K562 (cell line): ENCODE measurements at regions not wholly inside any gene's neighbourhood (a gene's known extent, or its start where the extent isn't known, plus 50 kb on each side); places are given as distances from the start of the nearest gene placed in this dataset.

ENCODE experiments used
- ATAC-seq: fragments of 200-7000 bp; cut with Tn5 transposase; 3 replicates; pipeline ENCODE4 v1.9.1; 2020; ENCODE audit warnings: moderate library complexity
- BruUV-seq: library from RNA; stranded (reverse); fragments of 400-500 nt; replicated peaks from 2 replicates; lab custom pipeline; 2021; lab: Mats Ljungman, UMichigan
- CTCF ChIA-PET: fragments of 300-600 bp; formaldehyde crosslinking; extraction: SDS; loops from one replicate; lab custom pipeline; 2021; ENCODE audit warnings: low intra/inter-chr PET ratio; lab: Yijun Ruan, JAX
- POLR2A ChIA-PET: fragments of 300-600, 350-650 bp; sonication (Branson Sonifier 250); formaldehyde crosslinking; extraction: SDS; loops from one replicate; lab custom pipeline; 2021; ENCODE audit warnings: antibody characterized with exemption, inconsistent platforms; lab: Yijun Ruan, JAX
- DNase-seq, 4 experiments: peaks; one replicate each; pipeline versions ENCODE4 v3.0.0 to v3.0.0-alpha.2; 2011 to 2018; ENCODE audit warnings: low spot score in 3 of 4, mixed read lengths in 3 of 4; ENCODE audit errors: extremely low read depth in 1 of 4
- FAIRE-seq: peaks from 2 replicates; lab custom pipeline; 2011; peaks lifted over from hg19 to GRCh38; lab: Jason Lieb, UNC
- H2AFZ ChIP-seq: 2 replicates; pipeline ENCODE4 v1.6.0; 2011; ENCODE audit warnings: low read depth, low read length, control low read depth, inconsistent platforms
- H3K27ac ChIP-seq: fragments of 200-600 bp; 3 replicates; pipeline ENCODE4 v1.8.0; 2011; ENCODE audit warnings: low read depth, mild to moderate bottlenecking, control low read depth, inconsistent platforms, low read length, moderate library complexity, mixed read lengths; ENCODE audit errors: extremely low read depth
- H3K27me3 ChIP-seq, 2 experiments: fragments of 300-600 bp in 1 of 2; 2 replicates in 1 of 2; 3 replicates in 1 of 2; pipeline versions ENCODE4 v1.6.0 to v1.8.0; 2011; ENCODE audit warnings: inconsistent platforms in 2 of 2, low read length in 2 of 2, mild to moderate bottlenecking in 1 of 2, mixed read lengths in 1 of 2, moderate library complexity in 1 of 2; ENCODE audit not compliant: control insufficient read depth in 2 of 2, insufficient read depth in 2 of 2
- H3K36me3 ChIP-seq: fragments of 300-600 bp; 3 replicates; pipeline ENCODE4 v1.8.0; 2011; ENCODE audit warnings: mild to moderate bottlenecking, low read length, inconsistent platforms; ENCODE audit not compliant: control insufficient read depth, insufficient read depth
- H3K4me1 ChIP-seq, 2 experiments: fragments of 200-600 bp in 1 of 2; replicated peaks in 1 of 2; 2 replicates in 1 of 2; 3 replicates in 1 of 2; pipeline versions ENCODE4 v1.5.1 to v1.8.0; 2011; ENCODE audit warnings: inconsistent platforms in 2 of 2, low read length in 2 of 2, mild to moderate bottlenecking in 1 of 2, mixed read lengths in 1 of 2, moderate library complexity in 1 of 2; ENCODE audit not compliant: control insufficient read depth in 2 of 2, insufficient read depth in 2 of 2
- H3K4me2 ChIP-seq: 2 replicates; pipeline ENCODE4 v1.6.1; 2011; ENCODE audit warnings: low read length, control low read depth, inconsistent platforms, mixed read lengths; ENCODE audit not compliant: insufficient read depth
- H3K4me3 ChIP-seq: fragments of 200-600 bp; sonication (generic), shearing (Covaris generic); 2 replicates; pipeline ENCODE4 v1.5.1; 2016; ENCODE audit warnings: control low read depth, inconsistent platforms
- H3K79me2 ChIP-seq: fragments of 200-600 bp; 3 replicates; pipeline ENCODE4 v1.8.0; 2011; ENCODE audit warnings: low read length, inconsistent platforms; ENCODE audit not compliant: control insufficient read depth, insufficient read depth
- H3K9ac ChIP-seq, 2 experiments: 2 replicates each; pipeline versions ENCODE4 v1.6.0 to v1.6.1; 2011; ENCODE audit warnings: low read depth in 2 of 2, low read length in 2 of 2, control low read depth in 1 of 2, inconsistent platforms in 1 of 2, mild to moderate bottlenecking in 1 of 2, mixed read lengths in 1 of 2; ENCODE audit not compliant: insufficient read depth in 1 of 2
- H3K9me1 ChIP-seq: one replicate; pipeline ENCODE4 v1.6.0; 2011; ENCODE audit warnings: inconsistent platforms, mild to moderate bottlenecking, low read length, moderate library complexity; ENCODE audit not compliant: control insufficient read depth, insufficient read depth
- H3K9me3 ChIP-seq: replicated peaks from 2 replicates; pipeline ENCODE4 v1.5.1; 2011; ENCODE audit warnings: low read depth, low read length, inconsistent platforms; ENCODE audit not compliant: control insufficient read depth, insufficient read depth
- H4K20me1 ChIP-seq: replicated peaks from 2 replicates; pipeline ENCODE4 v1.6.1; 2011; ENCODE audit warnings: low read length, inconsistent platforms, mixed read lengths; ENCODE audit not compliant: control insufficient read depth, insufficient read depth
- CHCHD3 ChIP-seq: fragments of 250-450 bp; sonication (Bioruptor Pico); IDR thresholded peaks from 2 replicates; pipeline ENCODE4 v2.1.2; 2022; ENCODE audit warnings: mild to moderate bottlenecking
- CHD2 ChIP-seq: IDR thresholded peaks from 2 replicates; pipeline ENCODE4 v1.6.1; 2011; ENCODE audit warnings: low read depth, low read length
- RBM17 ChIP-seq: fragments of 200-400 bp; formaldehyde crosslinking; IDR thresholded peaks from 2 replicates; pipeline ENCODE4 v1.6.1; 2017; ENCODE audit warnings: low read depth, mild to moderate bottlenecking, low read length, borderline replicate concordance
- SIN3B ChIP-seq: fragments of 450-650 bp; IDR thresholded peaks from 2 replicates; pipeline ENCODE4 v1.6.1; 2017; ENCODE audit warnings: low read depth, mild to moderate bottlenecking, moderate library complexity
- SMARCC2 ChIP-seq: fragments of 450-650 bp; IDR thresholded peaks from 2 replicates; pipeline ENCODE4 v1.6.1; 2017; ENCODE audit warnings: antibody characterized with exemption, moderate library complexity, mild to moderate bottlenecking, low read depth
- UBTF ChIP-seq, 2 experiments: IDR thresholded peaks; 2 replicates each; pipeline ENCODE4 v1.6.1; 2012; ENCODE audit warnings: improper control_type of control experiment in 2 of 2, low read depth in 2 of 2, low read length in 2 of 2, borderline replicate concordance in 1 of 2
- ZBTB9 ChIP-seq: fragments of 450-650 bp; formaldehyde crosslinking; IDR thresholded peaks from 2 replicates; pipeline ENCODE4 v1.4.0; 2020; ENCODE audit warnings: mild to moderate bottlenecking, moderate library complexity
- ZNF436 ChIP-seq: fragments of 250-450, 450-650 bp; sonication (Bioruptor Pico); formaldehyde crosslinking; IDR thresholded peaks from 2 replicates; pipeline ENCODE4 v1.7.0; 2020; ENCODE audit warnings: mild to moderate bottlenecking
- WGBS: fragments of 100-300 bp; shearing (Covaris generic); methylation state at CpG from one replicate; pipeline ENCODE4 v1.1.6; 2016; ENCODE audit warnings: low coverage, mixed read lengths; ENCODE audit not compliant: insufficient coverage; ENCODE audit errors: missing lambda C conversion rate; 5-methylcytosine and 5-hydroxymethylcytosine counted together
- in situ Hi-C: fragments of 300-500 bp; cut with MboI; formaldehyde crosslinking; loops from 4 replicates; pipeline ENCODE4 v1.15.0; 2018; ENCODE audit warnings: inconsistent platforms, mixed read lengths
- intact Hi-C: fragments of 100-400 bp; cut with micrococcal nuclease; formaldehyde crosslinking; loops from 2 replicates; pipeline ENCODE4 v1.14.2; 2022

- Histone ChIP-seq H3K4me2 (no peak overlapping the region), H3K79me2 (no peaks in the 10 kb centered on the region), H2AFZ (no peak overlapping the region), H3K36me3 (no peaks in the 10 kb centered on the region), H3K27ac (no peak overlapping the region), H3K4me3 (no peak overlapping the region), H3K27me3 (peaks cover 21 to 28% of the 10 kb centered on the region in 2 experiments), H3K9me1 (no peaks in the 10 kb centered on the region), H4K20me1 (no peaks in the 10 kb centered on the region), H3K9me3 (no peaks in the 10 kb centered on the region), H3K9ac (no peak overlapping the region; a peak in 1 of 4 replicates), H3K4me1 (no peaks in the 10 kb centered on the region)
- CTCF ChIA-PET, result no interaction called here
- ATAC-seq (peak; percentile 51), FAIRE-seq (no peak), DNase-seq (no peak)
- 3% methylated on average over 14 of the region's 14 CpGs for WGBS
- POLR2A ChIA-PET, result interaction anchor here (0.6 to 0.7 kb wide), 3 partner anchors 11 to 350 kb away, joined by 3 read pairs; no protein-coding TSS in a partner anchor
- intact Hi-C loops, result no loop called here
- no TSS peak for BruUV-seq
- in situ Hi-C loops, result no loop called here
- no peak for TF ChIP-seq CHD2
- no peak for TF ChIP-seq ZBTB9 (CRISPR knock-in tag)
- no peak for TF ChIP-seq RBM17
- TF ChIP-seq ZNF436 (CRISPR knock-in tag), result no peak
- TF ChIP-seq CHCHD3 (CRISPR knock-in tag), result no peak
- TF ChIP-seq UBTF (IDR thresholded peaks at IDR 0.05; ENCODE audit: borderline replicate concordance in 1 of 2, low read depth in 2 of 2, low read length in 2 of 2), result no peak
- no peak for TF ChIP-seq SIN3B
- no peak for TF ChIP-seq SMARCC2
Observed at GRCh38 chr18:8536922-8537321, 72.3 kb upstream of the RAB12 start.
